ENCODE measurements at regions not wholly inside any gene's neighbourhood (a gene's known extent, or its start where the extent isn't known, plus 50 kb on each side); places are given as distances from the start of the nearest gene placed in this dataset.

GRCh38 chr2:224160917-224161316 is 121.8 kb upstream of the SERPINE2 start:
- no peak for DNase-seq (ENCODE audit: extremely low read depth, low read depth)
- TF ChIP-seq, protein P1, sequence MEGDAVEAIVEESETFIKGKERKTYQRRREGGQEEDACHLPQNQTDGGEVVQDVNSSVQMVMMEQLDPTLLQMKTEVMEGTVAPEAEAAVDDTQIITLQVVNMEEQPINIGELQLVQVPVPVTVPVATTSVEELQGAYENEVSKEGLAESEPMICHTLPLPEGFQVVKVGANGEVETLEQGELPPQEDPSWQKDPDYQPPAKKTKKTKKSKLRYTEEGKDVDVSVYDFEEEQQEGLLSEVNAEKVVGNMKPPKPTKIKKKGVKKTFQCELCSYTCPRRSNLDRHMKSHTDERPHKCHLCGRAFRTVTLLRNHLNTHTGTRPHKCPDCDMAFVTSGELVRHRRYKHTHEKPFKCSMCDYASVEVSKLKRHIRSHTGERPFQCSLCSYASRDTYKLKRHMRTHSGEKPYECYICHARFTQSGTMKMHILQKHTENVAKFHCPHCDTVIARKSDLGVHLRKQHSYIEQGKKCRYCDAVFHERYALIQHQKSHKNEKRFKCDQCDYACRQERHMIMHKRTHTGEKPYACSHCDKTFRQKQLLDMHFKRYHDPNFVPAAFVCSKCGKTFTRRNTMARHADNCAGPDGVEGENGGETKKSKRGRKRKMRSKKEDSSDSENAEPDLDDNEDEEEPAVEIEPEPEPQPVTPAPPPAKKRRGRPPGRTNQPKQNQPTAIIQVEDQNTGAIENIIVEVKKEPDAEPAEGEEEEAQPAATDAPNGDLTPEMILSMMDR (IDR thresholded peaks at IDR 0.05; ENCODE audit: low read depth, low read length): no peak

- TF ChIP-seq, protein P1 (IDR thresholded peaks at IDR 0.05; ENCODE audit: low read depth, low read length): no peak
- no peak for DNase-seq (ENCODE audit: extremely low read depth, low read depth)
Observed at GRCh38 chr2:224159345-224159928, 120.4 kb upstream of the SERPINE2 start.

DNA sequence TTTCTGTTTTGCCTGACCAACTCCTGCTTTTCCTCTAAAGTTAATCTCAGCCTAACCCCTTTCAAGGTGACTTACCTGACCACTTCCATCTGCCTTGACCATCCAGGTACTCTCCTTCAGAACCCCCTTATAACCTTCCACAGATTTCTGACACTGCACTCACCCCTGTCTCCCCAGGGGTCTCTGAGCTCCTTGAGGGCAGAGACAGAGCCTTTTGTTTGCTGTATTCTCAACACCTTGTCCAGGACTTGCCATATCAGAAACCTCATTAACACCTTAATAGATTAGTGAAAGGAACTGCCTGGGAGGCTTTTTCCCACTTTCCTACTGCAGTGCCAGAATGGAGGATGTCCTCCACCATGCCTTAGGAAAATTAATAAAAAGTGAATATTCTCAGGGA is 119.7 kb upstream of the SERPINE2 start:
- TF ChIP-seq, protein P1 (IDR thresholded peaks at IDR 0.05; ENCODE audit: low read depth, low read length): no peak
- DNase-seq (ENCODE audit: extremely low read depth, low read depth): no peak

- TF ChIP-seq, protein P1 (IDR thresholded peaks at IDR 0.05; ENCODE audit: low read depth, low read length): no peak
- DNase-seq (ENCODE audit: extremely low read depth, low read depth): no peak
Observed at GRCh38 chr2:224158061-224158460, 119.0 kb upstream of the SERPINE2 start.

GRCh38 chr2:224157655-224158054 is 118.6 kb upstream of the SERPINE2 start:
- no peak for DNase-seq (ENCODE audit: extremely low read depth, low read depth)
- TF ChIP-seq, protein P1 (IDR thresholded peaks at IDR 0.05; ENCODE audit: low read depth, low read length): no peak

- DNase-seq (ENCODE audit: extremely low read depth, low read depth): no peak
- TF ChIP-seq, protein P1 (IDR thresholded peaks at IDR 0.05; ENCODE audit: low read depth, low read length): no peak
Observed at GRCh38 chr2:224156436-224156835, 117.3 kb upstream of the SERPINE2 start.

DNA sequence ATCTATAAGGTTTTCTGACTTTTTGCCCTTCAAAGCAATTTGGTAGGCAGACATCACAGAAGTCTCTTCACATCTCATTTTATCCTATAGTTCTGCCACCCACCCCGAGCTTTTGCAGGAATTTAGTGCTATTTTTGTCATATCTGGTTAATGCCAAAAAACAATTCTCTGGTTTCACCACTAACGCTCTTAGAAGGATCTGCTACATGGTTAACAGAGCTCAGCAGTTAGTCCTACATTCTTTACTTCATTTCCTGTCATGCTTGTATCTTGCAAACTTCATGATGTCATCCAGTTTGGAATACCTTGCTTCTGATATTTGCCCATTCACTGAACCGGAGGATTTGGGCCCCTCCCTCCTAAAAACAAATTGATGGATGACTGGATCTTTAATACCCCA is 116.8 kb upstream of the SERPINE2 start:
- no peak for DNase-seq (ENCODE audit: extremely low read depth, low read depth)
- TF ChIP-seq, protein P1 (IDR thresholded peaks at IDR 0.05; ENCODE audit: low read depth, low read length): no peak

All from AG09319 (cell line).